Renal cortex interstitium (tissue), 11 donors: ENCODE measurements at regions not wholly inside any gene's neighbourhood (a gene's known extent, or its start where the extent isn't known, plus 50 kb on each side); places are given as distances from the start of the nearest gene placed in this dataset.
A peak's percentile ranks its signal among the peaks of the same experiment; 100 is the strongest.

ENCODE experiments used
- DNase-seq, 11 donors: peaks; one replicate each; pipeline ENCODE4 v3.0.0-alpha.2; 2013; ENCODE audit warnings: low read depth in 9 of 11, low spot score in 4 of 11; ENCODE audit errors: extremely low read depth in 1 of 11

- no peak for DNase-seq
These were observed 943.5 kb upstream of the CITED2 start for GRCh38 chr6:140317950-140318349.

- DNase-seq: no peak
These were observed 942.5 kb upstream of the CITED2 start for GRCh38 chr6:140316966-140317365.

GRCh38 chr6:140314682-140315081 is 940.2 kb upstream of the CITED2 start:
- no peak for DNase-seq

- no peak for DNase-seq
These were observed 936.7 kb upstream of the CITED2 start for GRCh38 chr6:140311146-140311545.

GRCh38 chr6:140303218-140303949 is 928.9 kb upstream of the CITED2 start:
- DNase-seq: no peak

GRCh38 chr6:140300331-140300730 is 925.9 kb upstream of the CITED2 start:
- no peak for DNase-seq

- DNase-seq: no peak
These were observed 914.7 kb upstream of the CITED2 start for GRCh38 chr6:140289186-140289585.

- no peak for DNase-seq
These were observed 911.7 kb upstream of the CITED2 start for GRCh38 chr6:140285998-140286690.

GRCh38 chr6:140285471-140285870 is 911.0 kb upstream of the CITED2 start:
- no peak for DNase-seq

GRCh38 chr6:140284871-140285270 is 910.4 kb upstream of the CITED2 start:
- DNase-seq: no peak

GRCh38 chr6:140283197-140283596 is 908.7 kb upstream of the CITED2 start:
- no peak for DNase-seq

GRCh38 chr6:140281767-140282166 is 907.3 kb upstream of the CITED2 start:
- DNase-seq: no peak

- DNase-seq: peak in 1 of 11 donors; percentile 5
These were observed 906.8 kb upstream of the CITED2 start for GRCh38 chr6:140281236-140281635.

GRCh38 chr6:140276719-140277118 is 902.3 kb upstream of the CITED2 start:
- DNase-seq: no peak

GRCh38 chr6:140276133-140276532 is 901.7 kb upstream of the CITED2 start:
- DNase-seq: no peak

GRCh38 chr6:140275725-140276124 is 901.3 kb upstream of the CITED2 start:
- DNase-seq: no peak

- DNase-seq: no peak
These were observed 900.1 kb upstream of the CITED2 start for GRCh38 chr6:140274548-140274947.

GRCh38 chr6:140271759-140272377 is 897.4 kb upstream of the CITED2 start:
- DNase-seq: no peak

- no peak for DNase-seq
These were observed 895.2 kb upstream of the CITED2 start for GRCh38 chr6:140269591-140270165.

GRCh38 chr6:140264431-140264830 is 890.0 kb upstream of the CITED2 start:
- DNase-seq: no peak
